GM12878 (cell line): ENCODE measurements at regions not wholly inside any gene's neighbourhood (a gene's known extent, or its start where the extent isn't known, plus 50 kb on each side); places are given as distances from the start of the nearest gene placed in this dataset.

Experiments used
- ATAC-seq: fragments of 200-7000 bp; cut with Tn5 transposase; 3 replicates; pipeline ENCODE4 v1.9.1; 2020; ENCODE audit warnings: mild to moderate bottlenecking, moderate library complexity
- BruUV-seq: library from RNA; stranded (reverse); fragments of 400-500 nt; replicated peaks from 2 replicates; lab custom pipeline; 2021; lab: Mats Ljungman, UMichigan
- CTCF ChIA-PET: fragments of 300-600 bp; sonication (Branson Sonifier 250); formaldehyde crosslinking; extraction: SDS; loops from one replicate; lab custom pipeline; 2021; ENCODE audit warnings: inconsistent platforms; lab: Yijun Ruan, JAX
- POLR2A ChIA-PET: fragments of 350-600 bp; formaldehyde crosslinking; extraction: SDS; loops from one replicate; lab custom pipeline; 2021; ENCODE audit warnings: inconsistent platforms; lab: Charles Lee
- RAD21 ChIA-PET: fragments of 300-600 bp; sonication (Branson Sonifier 250); formaldehyde crosslinking; loops from one replicate; lab custom pipeline; 2023; ENCODE audit warnings: antibody characterized with exemption; ENCODE audit not compliant: unreplicated experiment; lab: Charles Lee
- SMC1A ChIA-PET: fragments of 300-600 bp; sonication (Branson Sonifier 250); formaldehyde crosslinking; loops from one replicate; lab custom pipeline; 2023; ENCODE audit not compliant: unreplicated experiment, uncharacterized antibody; lab: Charles Lee
- DNase-seq: peaks from one replicate; pipeline ENCODE4 v3.0.0-alpha.2; 2011; ENCODE audit warnings: low read depth, low spot score
- FAIRE-seq: peaks from 3 replicates; lab custom pipeline; 2011; peaks lifted over from hg19 to GRCh38; lab: Jason Lieb, UNC
- H2AFZ ChIP-seq: 2 replicates; pipeline ENCODE4 v1.6.0; 2011; ENCODE audit warnings: low read depth, low read length, control low read depth; ENCODE audit not compliant: control insufficient read depth
- H3K27ac ChIP-seq: 2 replicates; pipeline ENCODE4 v1.5.1; 2011; ENCODE audit warnings: control low read depth; ENCODE audit not compliant: control insufficient read depth, insufficient read depth
- H3K27me3 ChIP-seq, 2 experiments: replicated peaks in 1 of 2; 2 replicates each; pipeline versions ENCODE4 v1.6.0 to v1.6.1; 2011; ENCODE audit warnings: low read length in 1 of 2; ENCODE audit not compliant: control insufficient read depth in 2 of 2, insufficient read depth in 2 of 2
- H3K36me3 ChIP-seq, 2 experiments: 2 replicates each; pipeline ENCODE4 v1.5.1; 2011; ENCODE audit warnings: low read length in 1 of 2; ENCODE audit not compliant: control insufficient read depth in 2 of 2, insufficient read depth in 2 of 2
- H3K4me1 ChIP-seq: 2 replicates; pipeline ENCODE4 v1.6.1; 2011; ENCODE audit warnings: mild to moderate bottlenecking, low read length, moderate library complexity, mixed read lengths; ENCODE audit not compliant: control insufficient read depth, insufficient read depth
- H3K4me2 ChIP-seq: 2 replicates; pipeline ENCODE4 v1.6.0; 2011; ENCODE audit warnings: control low read depth; ENCODE audit not compliant: control insufficient read depth, insufficient read depth
- H3K4me3 ChIP-seq: fragments of 200-600 bp; sonication (generic); 2 replicates; pipeline ENCODE4 v1.5.1; 2016
- H3K79me2 ChIP-seq: 2 replicates; pipeline ENCODE4 v1.6.0; 2011; ENCODE audit warnings: low read length; ENCODE audit not compliant: control insufficient read depth, insufficient read depth
- H3K9ac ChIP-seq: 2 replicates; pipeline ENCODE4 v1.8.0; 2011; ENCODE audit warnings: low read length, control low read depth, mixed read lengths; ENCODE audit not compliant: control insufficient read depth, insufficient read depth
- H3K9me3 ChIP-seq: replicated peaks from 3 replicates; pipeline ENCODE4 v1.5.1; 2011; ENCODE audit warnings: mild to moderate bottlenecking, low read length; ENCODE audit not compliant: control insufficient read depth, insufficient read depth
- H4K20me1 ChIP-seq: 2 replicates; pipeline ENCODE4 v1.6.0; 2011; ENCODE audit not compliant: control insufficient read depth, insufficient read depth
- BCLAF1 ChIP-seq: fragments of 450-650 bp; IDR thresholded peaks from 2 replicates; pipeline ENCODE4 v1.6.1; 2017; ENCODE audit warnings: antibody characterized with exemption, mild to moderate bottlenecking, moderate library complexity
- BMI1 ChIP-seq: fragments of 450-650 bp; IDR thresholded peaks from 2 replicates; pipeline ENCODE4 v1.6.1; 2016; ENCODE audit warnings: mild to moderate bottlenecking, moderate library complexity, borderline replicate concordance
- DPF2 ChIP-seq: fragments of 450-650 bp; IDR thresholded peaks from 2 replicates; pipeline ENCODE4 v1.6.1; 2017; ENCODE audit warnings: mild to moderate bottlenecking
- EED ChIP-seq: sonication (generic); IDR thresholded peaks from 2 replicates; pipeline ENCODE4 v1.6.1; 2016; ENCODE audit warnings: antibody characterized with exemption, low read depth
- KDM1A ChIP-seq: fragments of 200-600 bp; sonication (generic); IDR thresholded peaks from 2 replicates; pipeline ENCODE4 v1.6.1; 2016; ENCODE audit warnings: borderline replicate concordance
- MTA2 ChIP-seq: fragments of 450-650 bp; IDR thresholded peaks from 2 replicates; pipeline ENCODE4 v1.6.1; 2016; ENCODE audit warnings: low read depth, mild to moderate bottlenecking, moderate library complexity
- NR2F1 ChIP-seq: fragments of 450-650 bp; conservative IDR thresholded peaks from 2 replicates; pipeline ENCODE4 v1.6.1; 2017; ENCODE audit warnings: mild to moderate bottlenecking
- ZNF592 ChIP-seq: fragments of 450-650 bp; IDR thresholded peaks from 2 replicates; pipeline ENCODE4 v1.6.1; 2017; ENCODE audit warnings: mild to moderate bottlenecking, moderate library complexity
- WGBS: methylation state at CpG from one replicate; pipeline ENCODE4 v1.1.6; 2016; ENCODE audit warnings: low lambda C conversion rate; ENCODE audit not compliant: insufficient replicate concordance, insufficient coverage; ENCODE audit errors: missing lambda C conversion rate; 5-methylcytosine and 5-hydroxymethylcytosine counted together
- in situ Hi-C: fragments of 300-500 bp; cut with MboI; formaldehyde crosslinking; loops from 9 replicates; pipeline ENCODE4 v1.14.3; 2018; ENCODE audit warnings: mixed read lengths
- intact Hi-C: fragments of 100-400 bp; cut with micrococcal nuclease; formaldehyde crosslinking; loops from one replicate; pipeline ENCODE4 v1.14.2; 2022; ENCODE audit not compliant: unreplicated experiment

GRCh38 chr6:167761794-167762258 is 64.9 kb upstream of the AFDN start:
- no peak for DNase-seq
- no peak for TF ChIP-seq ZNF592
- no peak for TF ChIP-seq EED
- no peak for TF ChIP-seq BMI1
- no peak for TF ChIP-seq MTA2
- TF ChIP-seq DPF2, result no peak
- TF ChIP-seq NR2F1, result no peak
- no peak for TF ChIP-seq KDM1A
- TF ChIP-seq BCLAF1, result no peak
- TF ChIP-seq, all 136 proteins: peak for 0
- no peak overlapping the region for H3K4me2 ChIP-seq
- H3K36me3 ChIP-seq, result no peaks in the 10 kb centered on the region
- no peaks in the 10 kb centered on the region for H3K79me2 ChIP-seq
- no peak for FAIRE-seq
- 38% methylated on average over 7 of the region's 7 CpGs for WGBS
- ChIA-PET SMC1A (no interaction called here), RAD21 (no interaction called here), CTCF (interaction anchor here (0.6 kb wide), 1 partner anchor 1104 kb away, joined by 3 read pairs; no protein-coding TSS in a partner anchor), POLR2A (no interaction called here)
- H2AFZ ChIP-seq, result no peak overlapping the region
- intact Hi-C loops (no loop called here), in situ Hi-C loops (no loop called here)
- no peak overlapping the region for H3K27ac ChIP-seq
- H3K9ac ChIP-seq, result no peak overlapping the region
- H3K4me1 ChIP-seq, result no peaks in the 10 kb centered on the region
- no peaks in the 10 kb centered on the region for H3K9me3 ChIP-seq
- H3K4me3 ChIP-seq, result no peak overlapping the region
- H4K20me1 ChIP-seq, result no peaks in the 10 kb centered on the region
- no peak for ATAC-seq
- no peaks in the 10 kb centered on the region for H3K27me3 ChIP-seq
- BruUV-seq, result no TSS peak
